Osteocyte (in vitro differentiated cells): ENCODE measurements at regions not wholly inside any gene's neighbourhood (a gene's known extent, or its start where the extent isn't known, plus 50 kb on each side); places are given as distances from the start of the nearest gene placed in this dataset.

ENCODE experiments used
- DNase-seq: peaks from one replicate; pipeline ENCODE4 v3.0.0; 2021; ENCODE audit warnings: mixed read lengths; ENCODE audit not compliant: unreplicated experiment; ENCODE audit errors: extremely low spot score
- H3K27ac Mint-ChIP-seq: one replicate; pipeline ENCODE4 v1.8.0; 2021; ENCODE audit warnings: mild to moderate bottlenecking, mixed read lengths; ENCODE audit not compliant: unreplicated experiment
- H3K27me3 Mint-ChIP-seq: one replicate; pipeline ENCODE4 v1.8.0; 2021; ENCODE audit warnings: mixed read lengths; ENCODE audit not compliant: unreplicated experiment
- H3K36me3 Mint-ChIP-seq: one replicate; pipeline ENCODE4 v1.8.0; 2021; ENCODE audit warnings: mixed read lengths; ENCODE audit not compliant: unreplicated experiment
- H3K4me1 Mint-ChIP-seq: one replicate; pipeline ENCODE4 v1.8.0; 2021; ENCODE audit warnings: mixed read lengths; ENCODE audit not compliant: unreplicated experiment
- H3K4me3 Mint-ChIP-seq: one replicate; pipeline ENCODE4 v1.8.0; 2021; ENCODE audit warnings: mild to moderate bottlenecking, moderate library complexity, mixed read lengths; ENCODE audit not compliant: unreplicated experiment
- H3K9me3 Mint-ChIP-seq: one replicate; pipeline ENCODE4 v1.8.0; 2021; ENCODE audit warnings: mixed read lengths; ENCODE audit not compliant: unreplicated experiment
- TF ChIP-seq, protein P1 (sequence below): fragments of 200-600 bp; sonication (generic); IDR thresholded peaks from 2 replicates; pipeline ENCODE4 v1.5.0; 2021; ENCODE audit warnings: antibody characterized with exemption, mild to moderate bottlenecking, moderate library complexity

DNA sequence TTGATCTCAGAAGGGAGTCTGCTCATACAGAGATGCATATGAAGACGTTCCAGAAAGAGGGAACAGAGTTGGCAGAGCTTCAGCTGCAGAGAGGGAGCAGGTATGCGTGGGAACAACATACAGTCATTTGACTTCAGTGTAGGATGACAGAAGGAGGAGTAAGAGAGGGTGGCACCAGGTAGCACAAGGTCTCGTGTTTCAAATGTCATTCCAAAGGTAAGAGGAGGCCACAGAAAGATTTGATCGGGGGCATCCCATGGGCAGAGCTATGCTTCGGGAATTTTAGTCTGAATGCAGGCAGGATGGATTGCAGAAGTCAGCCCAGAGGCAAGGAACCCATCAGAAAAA lies 367.1 kb downstream of the CDK5RAP2 start:
- H3K27ac Mint-ChIP-seq: no peak overlapping the region
- no peaks in the 10 kb centered on the region for H3K9me3 Mint-ChIP-seq
- TF ChIP-seq, protein P1, sequence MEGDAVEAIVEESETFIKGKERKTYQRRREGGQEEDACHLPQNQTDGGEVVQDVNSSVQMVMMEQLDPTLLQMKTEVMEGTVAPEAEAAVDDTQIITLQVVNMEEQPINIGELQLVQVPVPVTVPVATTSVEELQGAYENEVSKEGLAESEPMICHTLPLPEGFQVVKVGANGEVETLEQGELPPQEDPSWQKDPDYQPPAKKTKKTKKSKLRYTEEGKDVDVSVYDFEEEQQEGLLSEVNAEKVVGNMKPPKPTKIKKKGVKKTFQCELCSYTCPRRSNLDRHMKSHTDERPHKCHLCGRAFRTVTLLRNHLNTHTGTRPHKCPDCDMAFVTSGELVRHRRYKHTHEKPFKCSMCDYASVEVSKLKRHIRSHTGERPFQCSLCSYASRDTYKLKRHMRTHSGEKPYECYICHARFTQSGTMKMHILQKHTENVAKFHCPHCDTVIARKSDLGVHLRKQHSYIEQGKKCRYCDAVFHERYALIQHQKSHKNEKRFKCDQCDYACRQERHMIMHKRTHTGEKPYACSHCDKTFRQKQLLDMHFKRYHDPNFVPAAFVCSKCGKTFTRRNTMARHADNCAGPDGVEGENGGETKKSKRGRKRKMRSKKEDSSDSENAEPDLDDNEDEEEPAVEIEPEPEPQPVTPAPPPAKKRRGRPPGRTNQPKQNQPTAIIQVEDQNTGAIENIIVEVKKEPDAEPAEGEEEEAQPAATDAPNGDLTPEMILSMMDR: no peak
- H3K27me3 Mint-ChIP-seq: no peaks in the 10 kb centered on the region
- no peaks in the 10 kb centered on the region for H3K36me3 Mint-ChIP-seq
- no peak overlapping the region for H3K4me3 Mint-ChIP-seq
- no peak for DNase-seq
- no peaks in the 10 kb centered on the region for H3K4me1 Mint-ChIP-seq

DNA sequence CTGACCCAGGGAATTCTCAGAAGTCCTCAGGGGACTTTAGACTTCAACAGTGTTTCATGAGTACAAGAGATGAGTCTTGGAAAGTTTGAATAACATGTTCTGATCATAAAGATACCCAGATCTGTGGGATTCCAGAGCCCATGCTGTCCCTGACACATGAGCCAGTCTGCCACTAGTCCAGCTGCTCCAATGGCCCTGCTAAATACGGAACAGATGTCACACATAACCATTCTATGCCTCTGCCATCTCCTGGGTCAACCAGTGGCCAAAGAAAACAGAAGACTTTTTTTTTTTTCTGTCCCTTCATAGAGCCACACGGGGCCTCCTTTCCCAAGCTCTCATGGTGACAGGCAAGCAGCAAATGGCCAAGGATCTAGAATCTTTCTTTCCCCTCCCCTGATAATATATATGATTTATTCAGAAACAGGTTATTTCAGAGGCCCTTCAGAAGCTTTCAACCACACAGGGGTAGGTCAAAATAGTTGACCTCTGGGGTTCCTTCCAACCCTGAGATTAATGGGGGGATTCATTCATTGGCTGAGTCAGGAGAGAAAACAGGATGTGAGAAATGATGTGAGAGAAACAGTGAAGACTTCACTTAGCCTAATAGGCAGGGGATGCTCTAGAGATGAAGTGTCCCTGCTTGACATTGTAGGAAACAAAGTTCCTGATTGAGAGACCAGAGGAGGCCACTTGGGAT lies 367.7 kb downstream of the CDK5RAP2 start:
- TF ChIP-seq, protein P1: no peak
- Mint-ChIP-seq H3K4me1 (no peaks in the 10 kb centered on the region), H3K9me3 (no peaks in the 10 kb centered on the region), H3K27me3 (no peaks in the 10 kb centered on the region), H3K27ac (no peak overlapping the region), H3K4me3 (no peak overlapping the region), H3K36me3 (no peaks in the 10 kb centered on the region)
- DNase-seq: no peak

DNA sequence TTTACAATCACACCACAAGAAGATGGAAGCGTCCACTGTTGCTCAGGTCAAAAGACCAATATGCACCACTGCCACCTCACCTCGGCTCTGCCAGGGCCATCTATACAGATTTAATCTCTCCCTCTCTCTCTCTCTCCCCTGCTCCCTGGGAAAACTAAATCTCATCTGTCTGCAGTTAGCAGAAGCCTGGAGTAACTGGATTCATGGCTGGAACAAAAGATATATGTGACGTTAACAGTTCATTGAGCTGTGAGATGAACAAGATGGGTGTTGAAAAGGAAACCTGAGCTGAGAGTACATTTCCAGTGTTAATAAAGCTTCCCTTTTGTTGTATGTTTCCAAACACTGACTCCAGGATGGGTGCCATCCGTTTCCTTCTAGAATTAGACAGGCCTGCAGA lies 369.7 kb downstream of the CDK5RAP2 start:
- H3K27ac Mint-ChIP-seq: no peak overlapping the region
- H3K4me3 Mint-ChIP-seq: no peak overlapping the region

DNA sequence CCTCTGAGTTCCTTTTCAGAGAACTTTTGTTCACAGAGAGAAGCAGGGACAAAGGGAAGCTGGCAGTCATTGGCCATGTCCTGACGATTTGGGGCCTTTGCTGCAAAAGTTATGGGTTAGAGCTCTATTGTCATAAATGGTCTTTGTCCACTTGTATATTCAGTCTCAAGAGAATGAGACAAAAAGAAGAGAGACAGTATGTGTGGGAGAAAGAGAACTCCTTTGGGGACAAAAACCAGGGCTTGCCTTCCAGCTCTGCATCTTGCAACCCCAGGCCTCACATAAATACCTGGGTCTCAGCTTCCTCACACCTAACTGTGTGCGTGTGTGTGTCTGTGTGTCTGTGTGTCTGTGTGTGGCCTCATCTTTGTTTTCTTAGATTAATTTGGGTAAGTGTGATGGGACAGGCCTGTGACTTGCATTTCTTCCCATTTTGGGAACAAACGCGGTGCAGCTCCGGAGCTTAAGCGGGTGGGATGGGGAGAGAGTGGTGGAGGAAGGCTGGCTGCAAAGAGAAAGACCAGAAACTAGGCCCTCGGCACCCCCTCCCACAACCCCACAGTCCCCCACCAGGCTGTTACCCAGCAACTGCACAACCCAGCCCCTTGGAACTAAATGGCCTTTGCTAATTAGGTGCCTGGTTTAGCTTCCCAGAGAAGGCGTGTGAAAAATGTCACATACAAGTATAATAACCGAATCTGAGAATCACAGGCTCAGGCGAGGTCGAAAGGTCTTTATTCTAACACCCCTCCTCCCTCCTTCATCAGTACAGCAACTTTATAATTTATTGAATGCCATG lies 376.9 kb downstream of the CDK5RAP2 start:
- no peak overlapping the region for H3K27ac Mint-ChIP-seq
- TF ChIP-seq, protein P1: no peak
- H3K36me3 Mint-ChIP-seq: no peaks in the 10 kb centered on the region
- no peak overlapping the region for H3K4me3 Mint-ChIP-seq
- H3K9me3 Mint-ChIP-seq: no peaks in the 10 kb centered on the region
- no peaks in the 10 kb centered on the region for H3K4me1 Mint-ChIP-seq
- no peak for DNase-seq
- H3K27me3 Mint-ChIP-seq: no peaks in the 10 kb centered on the region

More for the DNA sequence above, 369.7 kb downstream of the CDK5RAP2 start:
- Mint-ChIP-seq H3K9me3 (no peaks in the 10 kb centered on the region), H3K36me3 (no peaks in the 10 kb centered on the region), H3K4me1 (no peaks in the 10 kb centered on the region), H3K27me3 (no peaks in the 10 kb centered on the region)
- TF ChIP-seq, protein P1: no peak
- no peak for DNase-seq

DNA sequence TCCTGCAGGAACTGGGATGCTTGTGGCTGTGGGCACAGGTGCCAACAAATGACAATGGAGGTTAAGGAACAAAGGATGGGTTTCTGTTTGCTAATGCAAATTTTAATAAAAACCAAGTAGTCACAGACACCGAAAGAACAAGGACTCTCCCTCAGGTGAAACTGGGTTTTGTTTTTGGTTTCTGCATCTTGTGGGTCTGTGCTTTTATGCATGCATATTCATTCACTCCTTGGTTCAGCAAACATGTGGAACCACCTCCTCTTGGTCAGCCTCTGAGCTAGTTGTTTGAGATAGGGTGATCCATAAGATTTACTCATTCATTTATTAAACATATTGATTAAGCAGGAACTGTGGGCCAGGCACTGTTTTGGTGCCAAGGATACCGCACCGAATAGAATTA lies 381.9 kb downstream of the CDK5RAP2 start:
- Mint-ChIP-seq H3K9me3 (no peaks in the 10 kb centered on the region), H3K27me3 (no peaks in the 10 kb centered on the region), H3K36me3 (no peaks in the 10 kb centered on the region), H3K27ac (no peak overlapping the region), H3K4me3 (no peak overlapping the region), H3K4me1 (no peaks in the 10 kb centered on the region)
- TF ChIP-seq, protein P1: no peak
- no peak for DNase-seq
